GM18858 (cell line): ENCODE measurements at regions not wholly inside any gene's neighbourhood (a gene's known extent, or its start where the extent isn't known, plus 50 kb on each side); places are given as distances from the start of the nearest gene placed in this dataset.

Source experiments
- ATAC-seq: cut with Tn5 transposase; IDR thresholded peaks from one replicate; pipeline ENCODE4 v1.9.1; 2021; ENCODE audit not compliant: unreplicated experiment

DNA sequence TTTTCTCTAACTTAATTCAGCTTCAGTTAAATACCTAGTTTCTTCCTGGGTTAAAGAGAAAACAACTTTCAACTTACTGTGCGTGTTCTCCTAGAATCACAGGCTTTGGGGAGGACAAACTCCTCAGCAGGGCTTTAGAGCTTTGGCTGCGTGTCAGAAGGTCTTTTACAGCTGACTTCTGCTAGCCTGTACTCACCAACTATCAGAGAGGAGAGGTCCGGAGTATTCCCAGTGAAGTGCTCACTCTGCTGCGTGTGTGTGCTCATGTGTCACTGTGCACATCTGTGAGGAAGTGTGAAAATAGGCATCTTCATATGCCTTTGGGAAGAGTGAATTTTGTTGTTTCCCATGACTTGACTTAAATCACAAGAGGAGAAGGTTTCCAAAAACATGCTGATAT is 423.2 kb upstream of the SGCD start:
- ATAC-seq, result no peak

DNA sequence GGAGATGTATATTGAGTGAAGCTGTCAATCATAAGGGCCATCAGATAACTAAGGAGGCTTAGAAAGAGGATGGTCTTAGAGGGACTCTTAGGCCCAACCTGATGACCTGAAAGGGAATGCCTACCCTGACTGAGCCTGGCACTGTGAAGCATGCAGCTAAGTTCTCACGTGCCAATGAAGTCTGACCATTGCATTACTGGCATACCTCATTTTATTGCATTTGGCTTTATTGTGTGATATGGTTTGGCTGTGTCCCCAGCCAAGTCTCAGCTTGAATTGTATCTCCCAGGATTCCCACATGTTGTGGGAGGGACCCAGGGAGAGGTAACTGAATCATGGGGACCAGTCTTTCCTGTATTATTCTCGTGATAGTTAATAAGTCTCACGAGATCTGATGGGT is 421.6 kb upstream of the SGCD start:
- no peak for ATAC-seq

DNA sequence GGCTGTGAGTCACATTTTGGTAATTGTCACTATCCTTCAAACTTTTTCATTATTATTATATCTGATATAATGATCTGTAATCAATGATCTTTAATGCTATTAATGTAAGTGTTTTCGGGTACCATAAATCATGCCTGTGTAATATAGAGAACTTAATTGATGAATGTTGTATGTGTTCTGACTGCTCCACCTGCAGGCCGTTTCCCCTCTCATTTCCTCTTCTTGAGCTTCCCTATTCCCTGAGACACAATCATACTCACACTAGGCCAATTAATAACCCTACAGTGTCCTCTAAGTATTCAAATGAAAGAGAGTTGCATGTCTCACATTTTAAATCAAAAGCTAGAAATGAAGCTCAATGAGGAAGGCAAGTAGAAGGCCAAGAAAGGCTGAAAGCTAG is 420.9 kb upstream of the SGCD start:
- no peak for ATAC-seq

DNA sequence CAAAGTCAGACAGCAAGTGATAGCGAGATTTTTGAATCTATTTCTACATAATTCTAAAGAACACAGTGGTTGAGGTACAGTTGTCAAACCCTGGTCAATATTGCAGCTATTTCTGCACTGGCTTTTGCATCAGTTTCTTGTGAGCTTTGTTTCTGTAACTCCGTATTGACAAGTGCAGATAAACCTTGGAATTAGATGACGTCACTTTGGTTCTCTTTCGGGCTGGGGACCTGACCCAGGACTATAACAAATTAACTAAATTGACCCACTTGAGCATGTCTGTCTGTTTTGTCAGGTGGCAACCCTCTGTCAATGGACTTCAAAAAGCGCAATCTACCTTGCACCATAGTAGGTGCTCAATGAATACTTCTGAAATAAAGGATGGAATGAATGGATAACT is 418.4 kb upstream of the SGCD start:
- no peak for ATAC-seq

DNA sequence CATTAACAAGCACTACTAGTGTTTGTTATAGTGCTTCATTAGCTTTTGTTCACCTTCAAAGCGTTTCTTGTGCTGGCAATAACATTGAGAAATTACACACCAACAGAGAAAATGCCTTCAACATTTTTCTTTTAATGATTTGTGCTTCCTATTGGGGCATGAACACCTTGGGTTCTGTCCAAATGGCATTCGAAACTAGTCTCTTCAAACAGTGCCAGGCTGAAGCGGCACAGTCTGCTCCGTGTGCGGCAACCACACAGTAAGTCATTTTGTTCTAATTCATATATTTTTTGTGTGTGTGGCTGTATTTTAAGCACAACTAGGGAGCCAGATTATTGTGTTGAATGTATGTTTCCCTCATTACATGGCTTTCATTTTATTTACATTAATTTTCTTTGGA is 414.7 kb upstream of the SGCD start:
- no peak for ATAC-seq

DNA sequence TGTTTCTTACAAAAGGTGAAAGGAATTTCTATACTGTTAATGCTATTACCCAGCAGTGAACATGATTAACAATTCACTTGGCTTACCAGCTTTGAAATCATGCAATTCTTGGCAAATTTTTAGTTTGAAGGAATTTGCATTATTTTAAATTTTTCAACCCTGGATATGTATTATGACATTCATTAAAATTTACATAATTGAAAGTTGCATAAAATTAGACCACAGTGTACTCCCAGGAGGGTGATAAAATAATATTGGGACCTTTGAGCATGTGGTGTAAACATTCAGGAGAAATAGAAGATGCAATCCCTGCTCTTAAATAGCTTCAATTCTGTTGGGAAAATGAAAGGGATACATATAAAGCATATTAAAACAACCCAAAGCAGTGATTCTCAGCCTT is 412.2 kb upstream of the SGCD start:
- no peak for ATAC-seq

DNA sequence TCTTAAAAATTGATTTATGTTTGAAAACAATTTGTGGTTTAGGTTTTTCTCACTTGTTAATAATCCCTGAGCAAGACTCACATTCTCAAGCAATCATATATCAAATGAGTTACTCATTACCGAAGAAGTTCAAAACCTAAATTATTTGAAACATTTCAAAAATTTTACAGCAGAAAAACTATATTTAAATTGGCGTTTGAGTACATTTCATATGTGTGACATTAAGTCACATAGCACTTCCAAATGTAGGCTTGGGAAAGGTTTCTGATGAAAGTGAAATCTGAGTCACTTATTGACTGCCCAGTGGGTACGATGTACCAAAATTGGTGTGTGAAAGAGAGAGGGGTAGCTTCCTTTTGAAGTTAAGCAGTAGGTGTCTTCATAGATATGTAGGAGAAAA is 411.4 kb upstream of the SGCD start:
- ATAC-seq, result no peak

DNA sequence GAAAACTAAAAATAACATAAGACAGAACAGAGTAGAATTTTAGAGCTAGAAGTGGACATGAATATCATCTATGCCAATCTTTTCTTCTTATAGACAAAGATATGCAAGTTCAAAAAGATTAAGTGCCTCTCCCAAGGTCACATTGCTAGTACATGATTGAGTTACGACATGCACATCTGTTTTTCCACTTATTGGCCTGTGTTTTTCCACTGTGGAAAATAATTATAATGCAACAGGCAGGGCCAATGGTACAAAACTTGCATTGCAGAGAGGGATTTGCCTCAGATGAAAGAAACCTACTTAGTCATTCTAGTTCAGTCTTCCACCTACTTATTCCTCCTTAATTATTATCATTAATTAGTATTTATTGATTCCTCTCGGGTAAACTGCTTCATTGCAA is 407.8 kb upstream of the SGCD start:
- no peak for ATAC-seq

DNA sequence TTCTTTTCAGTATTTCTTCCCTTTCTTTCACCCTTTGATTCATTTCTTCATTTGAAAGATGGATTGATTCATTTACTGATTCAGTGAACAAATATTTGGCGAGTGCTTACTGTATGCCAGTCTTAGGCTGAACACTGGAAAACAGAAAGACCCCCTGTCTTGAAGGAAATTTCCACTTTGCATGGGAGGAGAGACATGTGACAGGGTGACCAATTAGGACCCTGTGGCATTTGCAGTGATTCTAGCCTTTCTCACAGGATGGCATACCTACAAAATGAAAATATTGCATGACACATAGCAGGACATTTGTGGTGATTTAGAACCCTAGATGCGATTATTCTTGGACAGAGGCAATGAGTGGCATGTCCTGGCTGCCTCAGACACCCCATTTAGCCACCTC is 407.2 kb upstream of the SGCD start:
- ATAC-seq, result no peak

DNA sequence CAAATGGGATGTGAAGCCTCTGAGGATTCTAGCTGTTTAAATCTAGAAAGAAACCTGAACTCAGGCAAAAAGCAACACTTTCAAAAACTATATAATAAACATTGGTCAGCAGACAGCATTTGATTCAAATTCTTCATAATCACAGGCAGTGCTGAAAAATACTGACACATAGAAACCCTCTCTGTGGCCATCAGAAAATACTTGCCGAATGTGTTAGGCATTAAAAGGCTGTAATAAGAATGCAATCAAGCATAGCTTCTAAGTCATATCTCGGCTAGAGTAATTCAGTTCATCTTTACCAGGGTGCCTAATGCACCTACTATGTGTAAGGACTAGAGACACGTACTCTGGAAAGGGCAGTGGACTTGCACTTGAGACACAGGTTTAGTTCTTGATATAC is 405.3 kb upstream of the SGCD start:
- ATAC-seq, result no peak

DNA sequence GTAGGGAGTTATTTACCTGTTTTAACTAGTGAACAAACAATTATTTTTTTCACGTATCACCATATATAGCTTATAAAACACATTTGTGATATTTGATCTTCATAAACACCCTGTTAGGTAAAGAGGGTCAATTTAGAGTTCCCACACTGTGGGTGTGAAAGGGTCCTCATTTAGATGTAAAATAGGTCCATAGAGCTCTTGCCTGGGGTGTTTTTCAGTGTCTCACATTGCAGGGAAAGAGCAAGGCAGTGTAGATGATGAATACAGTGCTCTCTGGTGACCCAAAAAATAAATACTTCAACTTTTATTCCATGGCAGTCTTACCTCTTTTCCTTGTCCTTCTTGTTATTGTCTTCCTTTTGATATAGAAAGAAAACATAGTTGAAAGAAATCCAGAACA is 403.2 kb upstream of the SGCD start:
- no peak for ATAC-seq

DNA sequence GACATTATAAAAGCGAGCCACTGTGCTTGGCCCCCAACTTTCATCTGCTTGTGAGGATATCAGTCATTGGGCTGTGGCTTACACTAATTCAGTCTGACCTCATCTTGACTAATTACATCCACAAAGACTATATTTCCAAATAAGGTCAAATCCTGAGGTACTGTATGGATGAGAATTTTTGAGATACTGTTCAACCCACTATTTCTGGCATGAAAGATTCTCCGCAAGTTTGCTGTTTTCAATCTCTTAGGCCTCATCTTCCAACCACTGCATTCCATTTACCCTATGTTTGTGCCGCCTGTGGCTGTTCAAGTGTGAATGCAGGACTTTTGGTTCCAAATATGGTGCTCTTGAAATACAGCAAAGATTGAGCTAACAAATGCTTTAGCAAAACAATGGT is 400.9 kb upstream of the SGCD start:
- ATAC-seq, result no peak

DNA sequence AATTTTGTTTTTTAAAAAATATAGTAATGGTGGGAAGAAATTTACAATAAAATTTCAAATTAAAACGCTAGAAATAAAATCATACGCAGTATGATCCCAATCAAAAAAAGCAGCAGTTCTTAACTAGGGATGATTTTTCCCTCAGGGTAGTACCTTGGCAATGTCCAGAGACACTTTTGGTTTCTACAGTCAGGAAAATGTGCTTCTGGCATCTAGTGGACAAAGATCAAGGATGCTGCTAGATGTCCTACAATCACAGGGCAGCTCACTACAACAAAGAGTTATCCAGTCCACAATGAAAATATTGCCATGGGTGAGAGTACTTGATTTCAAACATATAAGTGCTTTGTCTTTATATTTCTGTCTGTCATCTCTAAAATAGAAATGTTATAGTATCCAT is 400.2 kb upstream of the SGCD start:
- ATAC-seq, result no peak

DNA sequence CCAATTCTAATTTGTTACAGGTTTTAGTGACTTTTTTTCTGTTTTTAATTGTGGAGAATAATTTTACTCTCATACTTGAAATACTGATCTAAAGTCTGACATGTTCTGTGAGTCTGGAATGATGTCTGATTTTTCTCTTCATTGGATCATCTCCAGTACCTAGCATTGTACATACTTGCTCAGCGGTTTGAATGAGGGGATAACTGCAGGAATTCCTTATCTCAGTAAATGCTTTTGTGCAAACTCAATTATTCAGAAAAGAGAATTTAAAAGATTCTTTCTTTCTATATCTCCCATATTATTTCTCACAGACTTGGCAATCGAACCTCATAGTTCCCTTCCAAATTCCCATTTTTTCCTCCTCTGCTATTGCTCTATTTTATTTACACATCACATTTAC is 397.9 kb upstream of the SGCD start:
- ATAC-seq, result no peak

DNA sequence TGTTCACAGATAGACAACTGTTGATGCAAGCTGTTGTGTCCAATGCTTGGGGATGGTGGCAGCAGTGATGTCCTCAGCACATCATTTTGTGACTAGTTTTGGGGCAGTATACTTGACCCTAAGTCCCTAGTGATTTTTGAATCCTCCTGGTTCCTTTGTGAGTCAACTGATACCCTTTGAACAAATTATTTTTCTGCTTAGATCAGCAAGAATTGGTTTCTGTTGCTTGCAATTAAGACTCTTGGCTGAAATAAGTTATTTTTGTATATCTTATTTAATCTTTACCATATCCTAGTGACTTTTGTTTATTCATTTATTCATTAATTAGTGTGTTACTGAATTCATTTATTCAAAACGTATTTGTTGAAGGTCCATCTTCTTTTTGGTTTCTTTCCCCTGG is 392.0 kb upstream of the SGCD start:
- ATAC-seq, result no peak

DNA sequence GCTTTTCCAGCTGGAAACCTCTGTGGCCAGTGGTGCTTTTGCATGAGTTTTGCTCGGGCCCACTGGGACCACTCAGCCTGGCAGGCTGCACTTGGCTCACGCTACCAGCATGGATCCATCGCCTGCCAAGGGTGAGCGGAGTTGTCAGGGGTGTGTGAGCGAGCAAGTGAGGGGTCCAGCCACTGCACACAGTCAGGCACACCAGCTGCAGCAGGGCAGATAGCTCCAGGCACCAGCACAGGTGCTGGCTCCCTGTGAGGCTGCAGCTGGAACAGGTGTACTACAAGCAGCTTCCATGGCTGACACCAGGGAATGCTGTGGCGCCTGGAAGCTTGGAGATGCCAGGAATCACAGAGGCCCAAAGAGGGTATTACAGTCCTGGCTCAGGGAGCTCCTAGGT is 391.2 kb upstream of the SGCD start:
- ATAC-seq, result no peak

DNA sequence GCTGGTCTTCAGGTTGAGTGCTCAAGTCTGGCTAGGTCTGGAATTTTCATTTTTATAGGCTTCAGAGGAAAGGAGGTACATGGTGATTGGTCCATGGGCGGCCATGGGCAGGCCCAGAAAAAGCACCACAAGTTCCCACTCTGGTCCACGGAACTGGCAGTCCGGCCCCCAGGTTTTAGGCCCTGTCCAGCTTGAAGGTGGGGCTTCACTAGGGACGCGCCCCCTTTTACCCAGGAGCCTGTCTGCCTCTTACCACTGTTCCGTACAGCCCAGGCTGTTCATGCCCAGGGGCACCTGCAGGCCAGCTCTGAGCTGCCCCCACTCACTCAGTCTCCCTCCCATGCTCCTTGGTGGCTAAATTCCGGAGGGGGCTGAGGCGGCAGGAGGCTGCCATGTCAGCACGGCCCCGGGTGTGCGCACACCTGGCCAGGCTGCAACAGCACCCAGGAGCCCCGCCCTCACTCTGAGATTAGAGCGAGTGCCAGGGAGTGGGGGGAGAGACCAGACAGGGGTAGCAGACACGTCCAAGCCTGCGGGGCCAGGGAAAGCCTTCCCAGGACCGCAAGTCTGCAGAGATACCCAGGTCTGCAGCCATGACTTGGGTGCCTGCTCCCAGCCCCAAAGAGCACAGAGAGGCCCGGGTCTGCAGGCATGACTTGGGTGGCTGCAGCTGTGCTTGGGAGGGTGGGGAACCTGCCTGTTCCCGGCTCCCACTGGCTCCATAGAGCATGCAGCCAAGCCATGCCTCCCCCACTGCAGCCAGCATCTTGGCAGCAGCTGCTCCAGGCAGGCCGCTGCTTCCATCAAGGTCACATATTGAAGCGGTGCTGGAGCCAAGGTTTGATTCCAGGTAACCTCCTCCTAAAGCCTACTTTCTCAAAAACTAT is 390.2 kb upstream of the SGCD start:
- ATAC-seq, result no peak

DNA sequence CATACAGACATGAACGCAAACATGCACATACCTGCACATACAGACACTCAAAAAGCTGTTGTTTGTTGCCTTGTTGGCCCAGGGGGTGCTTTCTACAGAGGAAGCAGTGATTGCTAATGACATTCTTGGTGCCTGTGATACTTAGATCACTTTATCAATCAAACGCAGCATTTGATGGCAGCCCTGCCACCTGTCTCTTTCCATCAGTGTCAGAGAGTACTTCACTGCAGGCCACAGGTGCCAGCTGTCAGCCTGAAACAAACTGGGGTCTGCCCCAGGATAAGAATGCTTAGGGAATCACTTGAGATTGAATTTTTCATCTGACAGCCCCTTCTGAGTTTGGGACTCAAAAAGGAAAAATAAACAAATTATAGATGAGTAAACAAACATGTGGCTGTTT is 388.9 kb upstream of the SGCD start:
- no peak for ATAC-seq

DNA sequence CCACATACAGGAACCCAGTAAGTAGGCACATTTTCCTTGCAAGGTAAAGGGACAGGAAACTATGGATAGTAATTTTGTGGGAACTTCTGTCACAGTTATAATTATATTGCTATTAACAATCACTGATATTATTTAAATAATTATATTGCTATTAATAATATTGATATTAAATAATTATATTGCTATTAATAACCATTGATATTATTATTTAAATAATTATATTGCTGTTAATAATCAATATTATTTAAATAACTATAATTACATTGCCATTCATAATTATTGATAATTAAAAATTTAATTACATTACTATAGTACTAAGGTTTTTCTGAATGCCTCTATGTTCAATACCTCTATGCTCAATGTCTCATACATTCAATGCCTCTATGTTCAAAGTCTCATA is 385.6 kb upstream of the SGCD start:
- ATAC-seq, result no peak

DNA sequence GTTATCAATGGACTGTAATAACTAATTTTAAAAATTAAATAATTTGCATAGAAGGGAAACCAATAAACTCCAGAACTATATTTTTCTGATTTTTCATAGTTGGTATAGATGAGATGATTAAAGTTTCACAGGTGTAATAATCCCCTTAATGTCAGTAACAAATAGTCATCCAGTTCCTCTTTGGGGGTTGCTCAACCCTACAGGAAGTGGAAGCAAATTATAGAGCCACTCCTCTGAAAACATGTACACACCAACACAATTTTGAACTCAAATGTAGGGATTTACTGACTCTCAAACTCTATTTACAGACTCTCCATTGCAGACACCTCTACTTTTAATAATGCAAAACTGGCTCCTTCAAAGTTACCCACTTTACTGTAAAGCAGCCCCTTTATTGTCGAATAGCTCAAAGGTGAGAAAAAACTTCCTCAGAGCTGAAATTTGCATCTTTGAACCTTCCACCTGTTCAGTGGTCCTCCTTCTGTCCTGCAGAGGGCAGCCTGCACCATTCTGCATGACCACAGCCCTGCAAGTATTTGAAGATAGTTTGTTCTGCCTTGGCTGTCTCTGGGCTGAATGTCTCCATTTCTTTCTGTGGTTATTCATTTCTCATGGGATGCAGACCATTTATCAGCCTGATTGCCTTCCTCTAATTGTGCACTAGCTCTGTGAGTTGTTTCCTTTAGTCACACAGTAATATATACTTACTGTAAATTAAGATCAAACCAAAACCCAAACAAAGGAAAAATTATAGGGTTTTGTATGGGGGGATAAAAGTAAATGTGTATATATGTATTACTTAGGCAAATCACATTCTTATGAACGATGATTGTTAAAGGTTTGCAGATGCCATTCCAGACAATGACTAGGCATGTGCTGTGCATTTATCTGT is 383.2 kb upstream of the SGCD start:
- ATAC-seq, result peak; percentile 80

DNA sequence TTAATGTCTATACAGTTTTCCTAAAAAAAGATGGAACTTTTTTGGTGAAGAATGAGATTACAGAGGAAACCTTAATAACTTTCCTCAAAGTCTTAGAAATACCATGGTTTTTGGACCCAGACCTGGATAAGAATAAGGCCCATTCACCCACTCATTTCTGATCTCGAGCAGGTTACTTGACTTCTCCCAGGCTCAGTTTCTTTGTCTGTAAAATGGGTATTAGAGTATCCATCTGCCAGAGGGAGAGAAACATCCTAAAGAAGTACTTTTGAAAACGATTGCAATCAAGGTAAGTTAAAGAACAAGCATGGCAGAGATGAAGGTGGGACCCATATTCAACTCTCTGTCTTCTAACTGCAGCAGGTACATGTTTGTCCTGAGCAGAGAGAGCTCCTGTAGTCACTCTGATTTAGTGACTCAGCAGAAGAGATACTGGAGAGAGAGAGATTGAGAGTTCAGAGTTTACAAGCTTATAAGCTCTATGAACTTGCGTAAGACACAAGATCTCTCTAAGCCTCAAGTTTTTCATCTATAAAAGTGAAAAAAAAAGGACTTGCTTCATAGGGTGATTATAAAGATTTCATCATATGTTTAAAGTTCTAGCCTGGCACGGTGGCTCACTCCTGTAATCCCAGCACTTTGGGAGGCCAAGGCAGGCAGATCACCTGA is 379.4 kb upstream of the SGCD start:
- no peak for ATAC-seq

DNA sequence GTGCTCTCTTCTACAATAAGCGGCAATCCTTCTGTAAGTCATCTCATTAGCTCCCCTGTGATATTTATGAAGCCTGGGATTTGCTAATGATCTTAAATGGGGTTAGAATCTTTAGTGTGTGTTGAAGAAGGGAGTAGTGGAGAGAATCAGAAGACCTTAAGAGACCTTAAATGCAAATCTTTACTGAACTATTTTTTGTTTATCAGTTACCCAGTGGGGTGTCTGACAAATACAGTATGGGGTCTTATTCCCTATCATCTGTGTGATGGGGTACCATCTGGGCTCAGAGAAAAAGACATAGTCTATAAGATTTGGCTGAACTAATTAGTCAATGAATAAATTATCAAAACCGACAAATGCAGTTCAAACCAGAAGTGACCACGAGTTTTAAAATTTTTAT is 378.4 kb upstream of the SGCD start:
- ATAC-seq, result no peak
